Medulla oblongata (tissue), 1 donor: ENCODE measurements at regions not wholly inside any gene's neighbourhood (a gene's known extent, or its start where the extent isn't known, plus 50 kb on each side); places are given as distances from the start of the nearest gene placed in this dataset.

ENCODE experiments used
- DNase-seq: peaks from one replicate; pipeline ENCODE4 v3.0.0-alpha.2; 2015; ENCODE audit errors: extremely low spot score

GRCh38 chr9:129359916-129360536 lies 182.0 kb upstream of the IER5L start:
- DNase-seq = no peak

- DNase-seq = no peak
Measured at GRCh38 chr9:129359162-129359811, 181.2 kb upstream of the IER5L start.

GRCh38 chr9:129358621-129359154 lies 180.6 kb upstream of the IER5L start:
- no peak for DNase-seq

- no peak for DNase-seq
Measured at GRCh38 chr9:129357773-129358245, 179.7 kb upstream of the IER5L start.

GRCh38 chr9:129356871-129357772 lies 179.1 kb upstream of the IER5L start:
- no peak for DNase-seq

- DNase-seq = no peak
Measured at GRCh38 chr9:129355631-129356030, 177.6 kb upstream of the IER5L start.

- no peak for DNase-seq
Measured at GRCh38 chr9:129354498-129354897, 176.4 kb upstream of the IER5L start.

GRCh38 chr9:129353697-129354336 lies 175.8 kb upstream of the IER5L start:
- no peak for DNase-seq

- DNase-seq = no peak
Measured at GRCh38 chr9:129352146-129352865, 174.2 kb upstream of the IER5L start.

- DNase-seq = no peak
Measured at GRCh38 chr9:129351642-129352145, 173.6 kb upstream of the IER5L start.

- DNase-seq = no peak
Measured at GRCh38 chr9:129351058-129351641, 173.1 kb upstream of the IER5L start.

GRCh38 chr9:129350143-129350935 lies 172.3 kb upstream of the IER5L start:
- no peak for DNase-seq

GRCh38 chr9:129349665-129349947 lies 171.5 kb upstream of the IER5L start:
- no peak for DNase-seq

GRCh38 chr9:129348890-129349664 lies 171.0 kb upstream of the IER5L start:
- DNase-seq = no peak

GRCh38 chr9:129347316-129348120 lies 169.5 kb upstream of the IER5L start:
- no peak for DNase-seq

- DNase-seq = no peak
Measured at GRCh38 chr9:129346046-129346445, 168.0 kb upstream of the IER5L start.

- peak; percentile 59 for DNase-seq
Measured at GRCh38 chr9:129344641-129345495, 166.8 kb upstream of the IER5L start.
